Stomach smooth muscle (tissue), 2 donors: ENCODE measurements at regions not wholly inside any gene's neighbourhood (a gene's known extent, or its start where the extent isn't known, plus 50 kb on each side); places are given as distances from the start of the nearest gene placed in this dataset.
A peak's percentile ranks its signal among the peaks of the same experiment; 100 is the strongest.

Experiments used
- H3K27ac ChIP-seq: one replicate; pipeline ENCODE4 v1.7.0; 2013; ENCODE audit warnings: mild to moderate bottlenecking, low read length, inconsistent platforms
- H3K27me3 ChIP-seq, 2 donors: one replicate each; pipeline ENCODE4 v1.7.0; 2013; ENCODE audit warnings: low read length in 2 of 2; ENCODE audit not compliant: insufficient read depth in 2 of 2, control insufficient read depth in 1 of 2
- H3K36me3 ChIP-seq, 2 donors: one replicate each; pipeline ENCODE4 v1.7.0; 2013; ENCODE audit warnings: low read length in 2 of 2; ENCODE audit not compliant: control insufficient read depth in 2 of 2, insufficient read depth in 2 of 2
- H3K4me1 ChIP-seq: one replicate; pipeline ENCODE4 v1.7.0; 2013; ENCODE audit warnings: low read length; ENCODE audit not compliant: control insufficient read depth, insufficient read depth
- H3K4me3 ChIP-seq, 2 donors: one replicate each; pipeline ENCODE4 v1.7.0; 2013; ENCODE audit warnings: low read length in 2 of 2
- H3K9ac ChIP-seq, 2 donors: one replicate each; pipeline ENCODE4 v1.7.0; 2013; ENCODE audit warnings: low read length in 2 of 2, mild to moderate bottlenecking in 1 of 2
- H3K9me3 ChIP-seq, 2 donors: one replicate each; pipeline ENCODE4 v1.7.0; 2013; ENCODE audit warnings: low read length in 2 of 2; ENCODE audit not compliant: control insufficient read depth in 2 of 2
- donor health status: healthy.
- donor health status: Pancreatic carcinoma.

DNA sequence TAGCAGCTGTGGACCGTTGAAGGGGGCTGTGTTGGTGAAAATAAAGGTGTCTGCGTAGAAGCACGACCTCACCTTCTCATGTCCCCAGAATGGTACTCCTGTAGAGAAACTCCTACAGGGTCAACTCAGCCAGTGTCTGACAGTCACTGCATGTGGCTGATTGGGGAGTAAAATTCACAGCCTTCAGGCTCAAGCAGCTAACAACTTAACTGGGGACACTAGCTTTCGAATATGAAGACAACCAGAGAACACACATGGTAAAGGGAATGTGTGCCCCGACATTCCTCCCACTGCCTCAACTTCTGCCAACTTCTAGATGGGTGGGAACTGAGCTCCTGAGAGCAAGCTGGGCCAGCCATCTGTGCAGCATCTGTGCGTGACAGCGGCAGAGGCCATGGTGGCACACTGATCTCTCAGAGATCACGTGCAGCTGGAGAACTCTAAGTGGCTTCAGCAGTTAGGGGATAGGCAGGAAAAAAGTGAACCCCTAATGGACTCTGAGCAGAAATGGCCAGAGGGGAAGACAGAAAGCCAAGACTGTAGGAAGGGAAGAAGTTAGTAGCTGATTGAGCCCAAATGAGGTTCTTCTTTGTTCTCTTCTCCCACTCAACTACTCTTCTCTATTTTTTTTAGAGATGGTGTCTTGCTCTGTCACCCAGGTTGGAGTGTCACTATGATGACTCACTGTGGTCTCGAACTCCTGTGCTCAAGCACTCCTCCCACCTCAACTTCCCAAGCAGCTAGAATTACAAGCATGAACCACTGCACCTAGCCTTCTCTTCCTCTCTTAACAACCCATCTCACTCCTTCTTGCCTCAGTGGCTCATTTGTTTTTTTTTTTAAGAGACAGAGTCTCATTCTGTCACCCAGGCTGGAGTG, 280.8 kb downstream of the ZEB1 start:
- Histone ChIP-seq H3K27me3 (no peaks in the 10 kb centered on the region), H3K27ac (peak overlapping the region; percentile 53), H3K9ac (no peak overlapping the region), H3K4me1 (peaks cover 20% of the 10 kb centered on the region), H3K36me3 (no peaks in the 10 kb centered on the region), H3K4me3 (no peak overlapping the region), H3K9me3 (no peaks in the 10 kb centered on the region)

DNA sequence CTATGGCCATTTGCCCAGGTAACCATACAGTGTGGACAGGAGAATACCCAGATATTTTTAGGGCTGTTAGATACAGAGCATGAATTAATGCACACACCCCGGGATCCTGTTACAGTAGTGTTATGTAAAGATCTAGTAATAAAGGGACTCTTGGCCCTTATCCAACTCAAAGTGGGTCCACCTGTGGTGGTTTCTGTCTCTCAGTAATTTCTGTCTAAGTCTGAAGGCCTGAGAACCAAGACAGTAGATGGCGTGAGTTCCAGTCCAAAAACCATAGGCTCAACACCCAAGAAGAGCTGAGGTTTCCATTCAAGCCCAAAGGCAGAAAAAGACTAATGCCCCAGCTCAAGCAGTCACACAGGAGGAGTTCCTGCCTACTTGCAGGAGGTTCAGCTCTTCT, 277.7 kb downstream of the ZEB1 start:
- Histone ChIP-seq H3K36me3 (no peaks in the 10 kb centered on the region), H3K27ac (no peak overlapping the region), H3K4me3 (no peak overlapping the region), H3K9me3 (no peaks in the 10 kb centered on the region), H3K4me1 (peaks cover 2% of the 10 kb centered on the region), H3K27me3 (no peaks in the 10 kb centered on the region), H3K9ac (no peak overlapping the region)

DNA sequence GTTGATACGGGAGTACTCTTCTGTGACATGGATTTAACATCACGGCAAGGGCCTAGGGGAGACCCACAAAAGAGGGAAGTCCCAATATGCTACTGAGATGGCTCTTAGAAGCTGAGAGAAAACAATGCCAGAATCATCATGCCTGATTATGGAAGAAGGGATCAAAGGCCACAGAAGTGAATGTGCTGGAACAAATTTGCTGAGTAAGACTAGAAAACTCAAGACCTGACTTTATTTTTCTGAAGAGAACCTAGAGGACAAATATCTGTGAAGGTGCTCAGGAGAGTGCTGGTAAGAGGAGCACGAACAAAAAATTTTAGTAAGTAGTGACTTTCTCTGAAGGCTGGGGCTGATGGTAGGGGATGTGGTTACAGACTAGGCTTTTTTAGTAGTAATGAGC, 277.0 kb downstream of the ZEB1 start:
- Histone ChIP-seq H3K9ac (no peak overlapping the region), H3K27ac (no peak overlapping the region), H3K27me3 (no peaks in the 10 kb centered on the region), H3K36me3 (no peaks in the 10 kb centered on the region), H3K4me1 (peaks cover 2% of the 10 kb centered on the region), H3K9me3 (no peaks in the 10 kb centered on the region), H3K4me3 (no peak overlapping the region)

DNA sequence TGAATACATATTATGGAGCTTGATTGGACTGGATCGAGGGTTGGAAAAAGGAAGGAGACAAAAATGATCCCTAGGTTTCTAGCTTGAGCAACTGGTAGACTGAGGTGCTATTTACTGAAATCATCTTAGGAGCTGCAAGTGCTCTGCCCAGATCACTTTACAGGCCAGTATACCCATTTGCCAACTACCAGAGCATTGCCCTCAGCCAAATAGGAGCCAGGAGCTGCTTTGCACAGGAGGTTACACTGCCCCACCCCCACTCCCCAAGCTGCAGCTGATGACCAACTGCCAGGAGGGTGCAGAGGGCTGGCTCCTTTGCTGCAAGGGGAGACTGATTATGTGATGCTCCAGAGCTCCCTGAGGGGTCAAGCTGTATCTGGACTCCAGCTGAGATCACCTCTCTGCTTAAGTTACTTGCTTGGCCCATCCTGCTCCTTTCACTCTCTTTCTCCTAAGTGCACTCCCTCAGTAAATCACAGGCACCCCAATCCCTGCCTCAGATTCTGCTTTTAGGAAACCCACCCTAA, 275.4 kb downstream of the ZEB1 start:
- Histone ChIP-seq H3K9me3 (no peaks in the 10 kb centered on the region), H3K27ac (no peak overlapping the region), H3K36me3 (no peaks in the 10 kb centered on the region), H3K27me3 (no peaks in the 10 kb centered on the region), H3K4me1 (peaks cover 2% of the 10 kb centered on the region), H3K4me3 (no peak overlapping the region), H3K9ac (no peak overlapping the region)

DNA sequence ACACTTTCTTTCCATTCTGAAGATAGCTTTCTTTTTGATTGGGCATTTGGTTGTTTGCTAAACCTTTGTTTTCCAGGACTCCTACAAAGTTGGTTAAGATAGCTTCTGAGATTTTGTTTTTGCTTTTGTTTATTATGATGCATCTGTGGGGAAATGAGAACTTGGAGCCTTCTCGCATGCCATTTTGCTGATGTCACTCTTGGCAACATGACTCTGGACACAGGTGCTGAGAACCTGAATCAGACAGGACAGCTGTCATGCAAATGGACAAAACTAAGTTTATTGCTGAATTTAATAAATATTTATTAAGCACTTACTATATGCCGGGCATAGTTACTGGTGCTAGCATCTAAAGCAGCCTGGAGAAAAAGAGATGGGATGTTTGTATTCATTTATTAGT, 274.1 kb downstream of the ZEB1 start:
- Histone ChIP-seq H3K4me3 (no peak overlapping the region), H3K9me3 (no peaks in the 10 kb centered on the region), H3K36me3 (no peaks in the 10 kb centered on the region), H3K27ac (no peak overlapping the region), H3K27me3 (no peaks in the 10 kb centered on the region), H3K9ac (no peak overlapping the region), H3K4me1 (no peaks in the 10 kb centered on the region)

DNA sequence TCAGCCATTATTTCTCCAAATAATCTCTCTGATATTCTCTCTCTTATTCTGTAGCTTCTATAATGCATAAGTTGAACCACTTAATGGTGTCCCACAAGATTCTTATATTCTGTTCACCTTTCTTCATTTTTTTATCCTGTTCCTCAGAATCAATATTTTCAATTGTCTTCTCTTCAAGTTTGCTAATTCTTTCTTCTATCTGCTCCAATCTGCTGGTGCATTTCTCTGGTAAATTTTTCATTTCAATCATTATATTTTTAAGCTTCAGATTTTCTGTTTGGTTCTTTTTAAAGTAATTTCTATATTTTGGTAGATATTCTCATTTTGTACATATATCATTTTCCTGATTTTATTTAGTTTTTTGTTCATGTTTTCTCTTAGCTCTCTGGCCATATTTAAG, 272.6 kb downstream of the ZEB1 start:
- Histone ChIP-seq H3K4me3 (no peak overlapping the region), H3K27me3 (no peaks in the 10 kb centered on the region), H3K27ac (no peak overlapping the region), H3K9me3 (no peaks in the 10 kb centered on the region), H3K9ac (no peak overlapping the region), H3K4me1 (peaks cover 1% of the 10 kb centered on the region), H3K36me3 (no peaks in the 10 kb centered on the region)

DNA sequence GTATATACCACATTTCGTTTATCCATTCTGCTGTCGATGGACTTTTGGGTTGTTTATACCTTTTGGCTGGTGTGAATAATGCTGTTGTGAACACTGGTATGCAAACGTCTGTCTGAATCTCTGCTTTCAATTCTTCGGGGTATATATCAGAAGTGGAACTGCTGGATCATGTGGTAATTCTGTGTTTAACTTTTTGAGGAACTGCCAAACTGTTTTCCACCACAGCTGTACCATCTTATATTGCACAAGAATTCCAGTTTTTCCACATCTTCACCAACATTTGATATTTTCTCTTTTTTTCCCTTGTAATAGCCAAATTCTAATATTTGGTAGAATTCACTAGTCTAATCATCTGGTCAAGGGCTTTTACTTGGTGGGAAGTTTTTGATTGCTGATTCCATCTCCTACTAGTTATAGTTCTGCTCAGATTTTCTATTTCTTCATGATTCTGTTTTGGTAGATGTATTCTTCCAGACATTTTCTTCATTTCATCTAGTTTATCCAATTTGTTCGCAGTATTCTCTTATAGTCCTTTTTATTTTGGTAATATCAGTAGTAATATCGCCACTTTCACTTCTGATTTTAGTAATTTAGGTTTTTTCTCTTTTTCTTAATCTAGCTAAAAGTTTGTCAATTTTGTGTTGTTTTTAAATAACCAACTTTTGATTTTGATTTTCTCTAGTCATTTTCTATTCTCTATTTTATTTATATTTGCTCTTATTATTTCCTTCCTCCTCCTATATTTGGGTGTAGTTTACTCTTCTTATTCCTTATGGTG, 271.2 kb downstream of the ZEB1 start:
- H3K4me1 ChIP-seq: peaks cover 2% of the 10 kb centered on the region
- no peak overlapping the region for H3K9ac ChIP-seq
- no peaks in the 10 kb centered on the region for H3K36me3 ChIP-seq
- H3K27me3 ChIP-seq: no peaks in the 10 kb centered on the region
- no peak overlapping the region for H3K4me3 ChIP-seq
- H3K9me3 ChIP-seq: no peaks in the 10 kb centered on the region
- no peak overlapping the region for H3K27ac ChIP-seq

DNA sequence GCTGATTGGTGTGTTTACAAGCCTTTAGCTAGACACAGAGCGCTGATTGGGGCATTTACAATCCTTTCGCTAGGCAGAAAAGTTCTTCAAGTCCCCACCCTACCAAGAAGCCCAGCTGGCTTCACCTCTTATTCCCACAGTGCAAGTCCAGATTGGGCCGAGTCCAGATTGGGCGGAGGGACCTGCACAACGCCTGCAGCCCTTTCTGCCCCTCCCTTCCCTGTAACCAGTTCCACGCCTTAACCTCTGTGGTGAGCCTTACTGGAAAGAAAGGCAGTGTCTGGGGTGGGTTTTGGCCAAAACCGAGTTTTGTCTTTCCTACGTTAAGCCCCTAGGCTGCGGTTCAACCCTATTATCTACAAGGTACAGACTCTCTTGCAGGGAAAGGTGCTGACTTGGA, 268.7 kb downstream of the ZEB1 start:
- H3K4me1 ChIP-seq: peaks cover 25% of the 10 kb centered on the region
- H3K36me3 ChIP-seq: no peaks in the 10 kb centered on the region
- no peak overlapping the region for H3K9ac ChIP-seq
- no peaks in the 10 kb centered on the region for H3K9me3 ChIP-seq
- H3K27ac ChIP-seq: no peak overlapping the region
- H3K27me3 ChIP-seq: no peaks in the 10 kb centered on the region
- no peak overlapping the region for H3K4me3 ChIP-seq

DNA sequence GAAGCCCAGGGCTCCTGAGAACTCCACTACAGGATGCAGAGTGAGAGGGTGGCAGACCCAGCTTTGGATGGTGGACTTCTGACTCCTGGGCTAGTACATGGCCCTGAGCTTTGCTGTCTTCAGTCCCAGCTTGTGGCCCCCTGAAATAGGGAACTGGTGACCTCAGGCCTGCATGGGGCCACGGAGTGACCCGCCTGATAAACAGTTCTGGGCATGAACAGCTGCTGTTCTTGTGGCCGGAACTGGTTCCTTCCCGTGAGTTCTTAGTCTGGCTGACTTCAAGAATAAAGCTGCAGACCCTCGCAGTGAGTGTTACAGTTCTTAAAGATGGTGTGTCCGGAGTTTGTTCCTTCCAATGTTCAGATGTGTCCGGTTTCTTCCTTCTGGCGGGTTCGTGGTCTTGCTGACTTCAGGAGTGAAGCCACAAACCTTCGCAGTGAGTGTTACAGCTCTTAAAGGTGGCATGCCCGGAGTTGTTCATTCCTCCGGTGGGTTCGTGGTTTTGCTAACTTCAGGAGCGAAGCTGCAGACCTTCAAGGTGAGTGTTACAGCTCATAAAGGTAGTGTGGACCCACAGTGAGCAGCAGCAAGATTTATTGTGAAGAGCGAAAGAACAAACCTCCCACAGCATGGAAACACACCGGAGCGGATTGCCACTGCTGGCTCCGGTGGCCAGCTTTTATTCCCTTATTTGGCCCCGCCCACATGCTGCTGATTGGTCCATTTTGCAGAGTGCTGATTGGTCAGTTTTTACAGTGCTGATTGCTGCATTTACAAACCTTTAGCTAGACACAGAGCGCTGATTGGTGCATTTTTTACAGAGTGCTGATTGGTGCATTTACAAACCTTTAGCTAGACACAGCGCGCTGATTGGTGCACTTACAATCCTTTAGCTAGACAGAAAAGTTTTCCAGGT, 268.0 kb downstream of the ZEB1 start:
- no peak overlapping the region for H3K27ac ChIP-seq

DNA sequence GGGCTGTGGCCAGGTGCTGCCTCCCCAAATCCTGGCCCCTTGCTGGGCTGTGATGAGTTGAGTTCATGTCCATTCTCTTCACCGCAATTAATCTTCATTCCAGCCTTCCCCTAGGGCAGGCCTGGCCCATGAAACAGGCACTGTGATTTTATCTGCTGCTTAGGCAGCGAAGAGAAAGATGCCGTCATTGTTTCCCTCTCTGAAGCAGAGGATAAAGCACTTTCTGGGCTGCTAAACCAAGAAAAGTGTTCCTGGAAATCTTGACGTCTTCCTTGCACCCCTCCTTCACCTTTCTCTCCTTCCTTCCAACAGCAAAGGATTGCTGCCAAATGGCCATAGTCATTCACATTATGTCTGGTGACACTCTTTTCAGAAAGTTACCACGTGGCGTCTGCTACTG, 265.9 kb downstream of the ZEB1 start:
- Histone ChIP-seq H3K36me3 (no peaks in the 10 kb centered on the region), H3K27ac (peak overlapping the region; percentile 49), H3K4me3 (no peak overlapping the region), H3K27me3 (no peaks in the 10 kb centered on the region), H3K9me3 (no peaks in the 10 kb centered on the region), H3K4me1 (peaks cover 33% of the 10 kb centered on the region), H3K9ac (no peak overlapping the region)

More for the DNA sequence above, 268.0 kb downstream of the ZEB1 start:
- Histone ChIP-seq H3K36me3 (no peaks in the 10 kb centered on the region), H3K9ac (no peak overlapping the region), H3K4me1 (peaks cover 32% of the 10 kb centered on the region), H3K4me3 (no peak overlapping the region), H3K27me3 (no peaks in the 10 kb centered on the region), H3K9me3 (no peaks in the 10 kb centered on the region)
